RKO (cell line): ENCODE measurements at regions not wholly inside any gene's neighbourhood (a gene's known extent, or its start where the extent isn't known, plus 50 kb on each side); places are given as distances from the start of the nearest gene placed in this dataset.

Source experiments
- DNase-seq: peaks from one replicate; pipeline ENCODE4 v3.0.0-alpha.2; 2016; ENCODE audit warnings: low spot score

- DNase-seq = no peak
Observed at GRCh38 chr4:132863619-132864018, 285.5 kb upstream of the PCDH10 start.

GRCh38 chr4:132865458-132865857 is 283.6 kb upstream of the PCDH10 start:
- DNase-seq = no peak

GRCh38 chr4:132865922-132866321 is 283.2 kb upstream of the PCDH10 start:
- DNase-seq = no peak

GRCh38 chr4:132866616-132867015 is 282.5 kb upstream of the PCDH10 start:
- no peak for DNase-seq

GRCh38 chr4:132893787-132894186 is 255.3 kb upstream of the PCDH10 start:
- no peak for DNase-seq

- no peak for DNase-seq
Observed at GRCh38 chr4:132901224-132901623, 247.9 kb upstream of the PCDH10 start.

GRCh38 chr4:132910229-132910748 is 238.8 kb upstream of the PCDH10 start:
- no peak for DNase-seq

GRCh38 chr4:132918096-132918495 is 231.0 kb upstream of the PCDH10 start:
- no peak for DNase-seq

- DNase-seq = no peak
Observed at GRCh38 chr4:132923516-132923915, 225.6 kb upstream of the PCDH10 start.

- no peak for DNase-seq
Observed at GRCh38 chr4:132934911-132935310, 214.2 kb upstream of the PCDH10 start.

- DNase-seq = no peak
Observed at GRCh38 chr4:132955146-132955545, 193.9 kb upstream of the PCDH10 start.

- no peak for DNase-seq
Observed at GRCh38 chr4:132956962-132957361, 192.1 kb upstream of the PCDH10 start.

GRCh38 chr4:132958457-132959263 is 190.4 kb upstream of the PCDH10 start:
- no peak for DNase-seq

- DNase-seq = no peak
Observed at GRCh38 chr4:132981611-132982010, 167.5 kb upstream of the PCDH10 start.

GRCh38 chr4:132982151-132982550 is 166.9 kb upstream of the PCDH10 start:
- DNase-seq = no peak

GRCh38 chr4:132991111-132991510 is 158.0 kb upstream of the PCDH10 start:
- no peak for DNase-seq

GRCh38 chr4:132992686-132993085 is 156.4 kb upstream of the PCDH10 start:
- no peak for DNase-seq

GRCh38 chr4:132998585-132999230 is 150.4 kb upstream of the PCDH10 start:
- no peak for DNase-seq

- DNase-seq = no peak
Observed at GRCh38 chr4:133000012-133000411, 149.1 kb upstream of the PCDH10 start.

GRCh38 chr4:133003169-133003568 is 145.9 kb upstream of the PCDH10 start:
- DNase-seq = no peak

- DNase-seq = no peak
Observed at GRCh38 chr4:133014473-133015135, 134.5 kb upstream of the PCDH10 start.

- DNase-seq = no peak
Observed at GRCh38 chr4:133045288-133045687, 103.8 kb upstream of the PCDH10 start.

- DNase-seq = no peak
Observed at GRCh38 chr4:133046156-133046555, 102.9 kb upstream of the PCDH10 start.
